Pancreas (tissue), 10 donors: ENCODE measurements at regions not wholly inside any gene's neighbourhood (a gene's known extent, or its start where the extent isn't known, plus 50 kb on each side); places are given as distances from the start of the nearest gene placed in this dataset.
A peak's percentile ranks its signal among the peaks of the same experiment; 100 is the strongest.

Source experiments
- ATAC-seq, 4 donors: fragments of 200-7000 bp; cut with Tn5 transposase; one replicate each; pipeline versions ENCODE4 v1.8.0 to v1.9.1; 2020; ENCODE audit warnings: mild to moderate bottlenecking in 4 of 4, moderate library complexity in 4 of 4
- DNase-seq, 6 donors: peaks; one replicate each; pipeline ENCODE4 v3.0.0-alpha.2; 2020
- FAIRE-seq: peaks from 2 replicates; lab custom pipeline; 2012; peaks lifted over from hg19 to GRCh38; lab: Jason Lieb, UNC
- H3K27ac ChIP-seq, 4 donors: fragments of 200-600 bp; sonication (generic); 1 replicate in 3 of 4; 2 replicates in 1 of 4; pipeline versions ENCODE4 v1.5.0 to v1.8.0; 2020
- H3K27me3 ChIP-seq, 4 donors: fragments of 200-600 bp; one replicate each; pipeline ENCODE4 v1.8.0; 2021
- H3K36me3 ChIP-seq, 3 donors: fragments of 200-600 bp; sonication (generic) in 1 of 3; one replicate each; pipeline versions ENCODE4 v1.5.0 to v1.8.0; 2020 to 2021
- H3K4me1 ChIP-seq, 3 donors: fragments of 200-600 bp; one replicate each; pipeline ENCODE4 v1.8.0; 2021
- H3K4me3 ChIP-seq, 4 donors: fragments of 200-600 bp; sonication (generic) in 2 of 4; one replicate each; pipeline versions ENCODE4 v1.5.0 to v1.8.0; 2020 to 2021
- H3K9me3 ChIP-seq, 4 donors: fragments of 200-600 bp; one replicate each; pipeline ENCODE4 v1.8.0; 2021
- WGBS, 2 donors: extraction: QIAGEN DNeasy Blood & Tissue Kit; methylation state at CpG; one replicate each; pipeline ENCODE4 v1.1.7; 2013; 5-methylcytosine and 5-hydroxymethylcytosine counted together
- intact Hi-C, 3 donors: fragments of 100-400 bp; cut with DNase I; formaldehyde crosslinking; loops; one replicate each; pipeline versions ENCODE4 v1.11.1 to v1.14.2; 2022
- TF ChIP-seq, protein P1 (sequence below), 4 donors: fragments of 200-600 bp; sonication (generic) in 3 of 4; IDR thresholded peaks; one replicate each; pipeline versions ENCODE4 v1.5.0 to v1.8.0; 2021; ENCODE audit warnings: antibody characterized with exemption in 4 of 4
- donor health status: healthy with polysubstance abuse.
- donor health status: DM: no; HTN: no; CAD: no; lungs with moderate emphysema.
- donor health status: DM: no; HTN: no; CAD: no.
- donor health status: control.
- donor health status: control.
- donor health status: Bipolar disorder and iron deficiency.
- donor health status: DM: yes; HTN: yes; CAD: no.
- donor health status: DM: no; HTN: no; CAD: no.
- donor health status: DM: no; HTN: no; CAD: no.
- donor health status: DM: yes; HTN: yes; CAD: no.

DNA sequence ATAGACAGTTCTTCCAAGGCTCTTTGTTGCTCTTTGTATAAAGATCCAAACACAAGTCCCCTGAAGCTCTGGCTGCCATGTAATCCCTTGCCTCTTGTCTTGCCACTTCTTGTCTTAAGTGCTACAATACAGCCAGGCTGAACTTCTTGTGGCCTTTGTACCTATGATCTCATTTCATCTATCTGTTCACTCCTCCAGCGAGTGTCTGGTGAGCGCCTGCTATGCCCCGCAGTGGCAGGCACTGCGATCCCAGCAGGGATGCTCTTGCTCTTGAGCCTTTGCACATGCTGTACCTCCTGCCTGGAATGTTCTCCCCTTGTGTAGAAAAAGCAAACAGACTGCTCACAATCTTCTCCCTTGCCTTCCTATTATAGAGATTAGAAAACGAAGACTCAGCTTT is 81.9 kb upstream of the ADPGK start:
- H3K9me3 ChIP-seq, result no peaks in the 10 kb centered on the region
- intact Hi-C loops, result no loop called here
- WGBS, 2 donors, result 66 to 68% methylated on average over 5 of the region's 5 CpGs
- DNase-seq, result no peak
- H3K4me3 ChIP-seq, result no peak overlapping the region
- no peak for FAIRE-seq
- H3K27ac ChIP-seq, result no peak overlapping the region
- no peaks in the 10 kb centered on the region for H3K27me3 ChIP-seq
- no peaks in the 10 kb centered on the region for H3K36me3 ChIP-seq
- ATAC-seq, result no peak
- no peaks in the 10 kb centered on the region for H3K4me1 ChIP-seq
- TF ChIP-seq, protein P1, sequence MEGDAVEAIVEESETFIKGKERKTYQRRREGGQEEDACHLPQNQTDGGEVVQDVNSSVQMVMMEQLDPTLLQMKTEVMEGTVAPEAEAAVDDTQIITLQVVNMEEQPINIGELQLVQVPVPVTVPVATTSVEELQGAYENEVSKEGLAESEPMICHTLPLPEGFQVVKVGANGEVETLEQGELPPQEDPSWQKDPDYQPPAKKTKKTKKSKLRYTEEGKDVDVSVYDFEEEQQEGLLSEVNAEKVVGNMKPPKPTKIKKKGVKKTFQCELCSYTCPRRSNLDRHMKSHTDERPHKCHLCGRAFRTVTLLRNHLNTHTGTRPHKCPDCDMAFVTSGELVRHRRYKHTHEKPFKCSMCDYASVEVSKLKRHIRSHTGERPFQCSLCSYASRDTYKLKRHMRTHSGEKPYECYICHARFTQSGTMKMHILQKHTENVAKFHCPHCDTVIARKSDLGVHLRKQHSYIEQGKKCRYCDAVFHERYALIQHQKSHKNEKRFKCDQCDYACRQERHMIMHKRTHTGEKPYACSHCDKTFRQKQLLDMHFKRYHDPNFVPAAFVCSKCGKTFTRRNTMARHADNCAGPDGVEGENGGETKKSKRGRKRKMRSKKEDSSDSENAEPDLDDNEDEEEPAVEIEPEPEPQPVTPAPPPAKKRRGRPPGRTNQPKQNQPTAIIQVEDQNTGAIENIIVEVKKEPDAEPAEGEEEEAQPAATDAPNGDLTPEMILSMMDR (IDR thresholded peaks at IDR 0.05), result no peak

DNA sequence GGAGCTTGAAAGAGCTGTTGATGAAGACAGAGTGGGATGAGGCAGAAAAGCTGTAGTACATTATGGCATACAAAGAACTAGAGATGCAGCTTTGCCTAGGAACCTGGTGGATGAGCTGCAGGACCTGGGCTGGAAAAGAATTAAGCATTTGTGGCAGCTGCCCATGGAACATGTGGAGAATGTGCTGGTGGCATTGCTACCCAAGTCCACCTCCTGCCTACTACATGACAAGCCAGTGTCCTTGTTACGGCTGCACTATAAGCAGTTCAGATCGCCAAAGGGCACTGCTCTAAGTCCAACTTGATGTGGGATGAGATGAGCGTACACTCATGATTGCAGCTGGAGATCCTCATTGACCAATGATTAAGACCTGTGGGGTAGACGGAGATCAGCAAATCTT is 81.1 kb upstream of the ADPGK start:
- TF ChIP-seq, protein P1 (IDR thresholded peaks at IDR 0.05), result no peak
- FAIRE-seq (no peak), DNase-seq (no peak), ATAC-seq (no peak)
- WGBS, 2 donors, result 84 to 85% methylated on average over 4 of the region's 4 CpGs
- Histone ChIP-seq H3K27me3 (no peaks in the 10 kb centered on the region), H3K4me3 (no peak overlapping the region), H3K36me3 (no peaks in the 10 kb centered on the region), H3K9me3 (no peaks in the 10 kb centered on the region), H3K27ac (no peak overlapping the region), H3K4me1 (no peaks in the 10 kb centered on the region)
- intact Hi-C loops, result no loop called here

DNA sequence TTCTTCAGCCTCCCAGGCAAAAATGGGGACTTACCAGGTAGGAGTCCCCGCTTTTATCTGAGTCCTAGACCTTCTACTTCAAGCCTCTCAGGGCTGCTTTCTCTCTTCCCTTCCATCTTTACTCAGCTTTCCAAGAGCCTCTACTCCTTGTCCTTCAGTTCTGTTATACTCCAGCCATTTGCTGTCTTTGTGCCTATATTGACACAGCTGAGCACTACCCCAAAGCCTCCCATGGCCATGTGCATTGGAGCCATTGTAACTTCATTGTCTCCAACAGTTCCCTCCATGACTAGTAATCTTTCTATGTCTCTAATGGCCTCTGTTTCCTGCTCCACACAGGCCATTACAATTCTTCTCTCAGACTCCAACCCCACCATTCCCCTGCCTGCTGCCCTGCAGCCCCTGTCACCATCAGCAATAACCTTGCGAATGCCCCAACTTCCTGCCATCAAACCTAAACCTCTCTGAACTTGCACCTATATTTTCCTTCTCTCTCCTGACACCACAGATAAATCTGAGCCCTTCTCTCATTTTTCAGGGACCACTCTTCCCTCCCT is 77.9 kb upstream of the ADPGK start:
- no peak for FAIRE-seq
- intact Hi-C loops, result no loop called here
- TF ChIP-seq, protein P1 (IDR thresholded peaks at IDR 0.05), result no peak
- Histone ChIP-seq H3K4me1 (no peaks in the 10 kb centered on the region), H3K27me3 (no peaks in the 10 kb centered on the region), H3K4me3 (no peak overlapping the region), H3K9me3 (no peaks in the 10 kb centered on the region), H3K36me3 (no peaks in the 10 kb centered on the region), H3K27ac (no peak overlapping the region)
- WGBS, 2 donors, result 91 to 100% methylated on average over 2 of the region's 2 CpGs
- DNase-seq, result peak in 1 of 6 donors; percentile 8
- peak in 2 of 4 donors; percentile 46 to 72 for ATAC-seq

DNA sequence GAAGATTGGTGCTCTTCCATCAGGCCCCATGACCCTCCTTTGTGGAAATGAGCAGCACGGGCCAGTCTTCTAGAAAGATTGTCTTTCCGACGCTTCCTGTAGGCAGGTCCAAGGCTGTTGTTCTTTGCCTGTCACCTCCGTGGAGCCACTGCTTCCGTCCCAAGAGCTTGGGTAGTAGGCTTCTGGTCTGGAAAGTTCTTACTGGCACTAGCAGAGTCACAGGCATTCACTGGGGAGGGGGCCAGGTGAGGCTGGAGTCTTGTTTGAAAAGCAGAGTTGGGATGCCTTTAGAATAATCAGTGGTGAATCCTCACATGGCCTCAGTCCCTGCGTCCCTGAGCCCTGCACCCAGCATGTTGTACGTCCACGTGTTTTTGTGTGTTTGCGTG is 76.2 kb upstream of the ADPGK start:
- ATAC-seq (no peak), FAIRE-seq (no peak), DNase-seq (no peak)
- Histone ChIP-seq H3K9me3 (no peaks in the 10 kb centered on the region), H3K4me3 (no peak overlapping the region), H3K27ac (no peak overlapping the region), H3K36me3 (no peaks in the 10 kb centered on the region), H3K4me1 (no peaks in the 10 kb centered on the region), H3K27me3 (no peaks in the 10 kb centered on the region)
- 81 to 84% methylated on average over 9 of the region's 9 CpGs for WGBS, 2 donors
- intact Hi-C loops, result no loop called here
- TF ChIP-seq, protein P1 (IDR thresholded peaks at IDR 0.05), result no peak

DNA sequence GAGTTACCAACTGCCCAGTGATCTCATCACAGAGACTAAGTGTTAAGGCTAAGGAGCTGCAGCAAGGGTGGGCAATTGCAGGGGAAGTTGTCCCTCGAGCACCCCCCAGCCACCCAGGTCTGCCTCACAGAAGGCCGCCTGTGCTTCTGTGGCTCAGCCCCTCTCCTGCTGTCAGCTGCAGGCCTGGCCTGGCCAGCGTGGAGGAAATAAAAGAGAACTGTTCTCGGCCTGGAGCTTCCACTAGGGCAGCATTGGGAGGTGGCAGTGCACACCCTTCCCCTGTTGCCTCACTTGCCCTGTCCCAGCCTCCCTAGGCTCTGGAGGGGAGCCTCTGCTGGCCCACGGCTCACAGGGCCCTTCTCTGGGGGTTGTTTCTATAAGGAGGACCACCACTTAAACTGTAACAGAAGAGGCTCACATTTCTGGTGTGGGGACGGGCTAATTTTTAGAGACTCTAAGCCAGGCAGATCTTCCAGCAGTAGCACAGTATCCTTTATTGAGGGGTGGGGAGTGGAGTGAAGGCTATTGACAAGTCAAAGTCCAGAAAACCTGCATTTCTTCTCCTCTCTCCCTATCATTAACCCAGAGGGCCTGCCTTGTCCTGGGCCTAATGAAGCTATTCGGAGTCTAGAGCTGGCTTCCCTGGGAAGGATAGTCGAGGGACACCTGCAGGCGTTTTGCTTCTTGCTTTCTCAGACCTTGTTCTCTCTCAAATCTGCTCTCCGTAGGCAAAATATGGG is 75.6 kb upstream of the ADPGK start:
- DNase-seq, result no peak

More for the DNA sequence above, 75.6 kb upstream of the ADPGK start:
- H3K36me3 ChIP-seq, result no peaks in the 10 kb centered on the region
- H3K4me3 ChIP-seq, result no peak overlapping the region
- WGBS, 2 donors, result 73 to 75% methylated on average over 10 of the region's 10 CpGs
- TF ChIP-seq, protein P1 (IDR thresholded peaks at IDR 0.05), result no peak
- intact Hi-C loops, result no loop called here
- no peak for FAIRE-seq
- H3K27me3 ChIP-seq, result no peaks in the 10 kb centered on the region
- no peaks in the 10 kb centered on the region for H3K9me3 ChIP-seq
- H3K4me1 ChIP-seq, result no peaks in the 10 kb centered on the region
- no peak for ATAC-seq
- no peak overlapping the region for H3K27ac ChIP-seq
